HL-60 (cell line): ENCODE measurements at regions not wholly inside any gene's neighbourhood (a gene's known extent, or its start where the extent isn't known, plus 50 kb on each side); places are given as distances from the start of the nearest gene placed in this dataset.

ENCODE experiments used
- POLR2AphosphoS5 ChIP-seq: IDR thresholded peaks from 2 replicates; pipeline ENCODE4 v1.6.1; 2012; ENCODE audit warnings: low read depth
- TF ChIP-seq, protein P1 (sequence below): IDR thresholded peaks from one replicate; pipeline ENCODE4 v1.5.1; 2011; ENCODE audit warnings: low read length, control low read depth, inconsistent platforms; ENCODE audit not compliant: insufficient read depth

GRCh38 chr4:119690871-119691270 lies 62.3 kb upstream of the PDE5A start:
- TF ChIP-seq, protein P1, sequence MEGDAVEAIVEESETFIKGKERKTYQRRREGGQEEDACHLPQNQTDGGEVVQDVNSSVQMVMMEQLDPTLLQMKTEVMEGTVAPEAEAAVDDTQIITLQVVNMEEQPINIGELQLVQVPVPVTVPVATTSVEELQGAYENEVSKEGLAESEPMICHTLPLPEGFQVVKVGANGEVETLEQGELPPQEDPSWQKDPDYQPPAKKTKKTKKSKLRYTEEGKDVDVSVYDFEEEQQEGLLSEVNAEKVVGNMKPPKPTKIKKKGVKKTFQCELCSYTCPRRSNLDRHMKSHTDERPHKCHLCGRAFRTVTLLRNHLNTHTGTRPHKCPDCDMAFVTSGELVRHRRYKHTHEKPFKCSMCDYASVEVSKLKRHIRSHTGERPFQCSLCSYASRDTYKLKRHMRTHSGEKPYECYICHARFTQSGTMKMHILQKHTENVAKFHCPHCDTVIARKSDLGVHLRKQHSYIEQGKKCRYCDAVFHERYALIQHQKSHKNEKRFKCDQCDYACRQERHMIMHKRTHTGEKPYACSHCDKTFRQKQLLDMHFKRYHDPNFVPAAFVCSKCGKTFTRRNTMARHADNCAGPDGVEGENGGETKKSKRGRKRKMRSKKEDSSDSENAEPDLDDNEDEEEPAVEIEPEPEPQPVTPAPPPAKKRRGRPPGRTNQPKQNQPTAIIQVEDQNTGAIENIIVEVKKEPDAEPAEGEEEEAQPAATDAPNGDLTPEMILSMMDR = no peak
- no peak for TF ChIP-seq POLR2AphosphoS5
